ENCODE measurements at regions not wholly inside any gene's neighbourhood (a gene's known extent, or its start where the extent isn't known, plus 50 kb on each side); places are given as distances from the start of the nearest gene placed in this dataset.

DNA sequence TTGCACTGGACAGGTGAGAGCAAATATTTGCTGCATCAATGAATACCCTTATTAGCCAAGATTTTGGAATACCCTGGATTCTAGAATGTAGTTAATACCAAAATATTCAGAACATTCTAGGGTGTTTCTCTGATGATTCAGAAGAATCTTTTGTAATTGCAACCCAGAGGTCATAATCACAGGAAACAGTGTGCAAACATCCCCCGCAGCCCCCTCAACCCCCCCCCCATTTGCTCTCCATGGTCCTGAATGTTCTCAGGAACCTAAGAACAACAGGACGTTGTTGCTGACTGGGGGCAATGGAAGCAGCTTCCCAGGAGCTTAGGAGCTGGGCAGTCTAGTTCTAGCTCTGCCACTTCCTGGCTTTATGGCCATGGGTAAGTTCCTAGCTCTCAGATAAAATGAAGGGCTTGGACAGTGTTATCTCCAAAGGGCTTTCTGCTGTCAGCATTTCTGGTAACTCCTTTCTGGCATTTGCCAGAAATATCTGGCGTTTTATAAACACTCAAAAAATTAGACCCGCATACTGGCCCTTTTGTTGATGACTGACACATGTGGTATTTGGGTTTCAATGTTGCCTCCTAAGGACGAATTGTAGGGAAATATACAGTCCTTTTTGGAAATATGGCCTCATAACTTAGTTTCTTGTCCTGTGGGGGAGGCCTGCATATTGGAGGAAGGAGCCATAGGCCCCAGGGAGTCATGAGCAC lies 178.6 kb downstream of the RRAGC start:
- TF ChIP-seq, protein P1, sequence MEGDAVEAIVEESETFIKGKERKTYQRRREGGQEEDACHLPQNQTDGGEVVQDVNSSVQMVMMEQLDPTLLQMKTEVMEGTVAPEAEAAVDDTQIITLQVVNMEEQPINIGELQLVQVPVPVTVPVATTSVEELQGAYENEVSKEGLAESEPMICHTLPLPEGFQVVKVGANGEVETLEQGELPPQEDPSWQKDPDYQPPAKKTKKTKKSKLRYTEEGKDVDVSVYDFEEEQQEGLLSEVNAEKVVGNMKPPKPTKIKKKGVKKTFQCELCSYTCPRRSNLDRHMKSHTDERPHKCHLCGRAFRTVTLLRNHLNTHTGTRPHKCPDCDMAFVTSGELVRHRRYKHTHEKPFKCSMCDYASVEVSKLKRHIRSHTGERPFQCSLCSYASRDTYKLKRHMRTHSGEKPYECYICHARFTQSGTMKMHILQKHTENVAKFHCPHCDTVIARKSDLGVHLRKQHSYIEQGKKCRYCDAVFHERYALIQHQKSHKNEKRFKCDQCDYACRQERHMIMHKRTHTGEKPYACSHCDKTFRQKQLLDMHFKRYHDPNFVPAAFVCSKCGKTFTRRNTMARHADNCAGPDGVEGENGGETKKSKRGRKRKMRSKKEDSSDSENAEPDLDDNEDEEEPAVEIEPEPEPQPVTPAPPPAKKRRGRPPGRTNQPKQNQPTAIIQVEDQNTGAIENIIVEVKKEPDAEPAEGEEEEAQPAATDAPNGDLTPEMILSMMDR (IDR thresholded peaks at IDR 0.05): no peak
- no peak for TF ChIP-seq POLR2A (IDR thresholded peaks at IDR 0.05)
- no peak for TF ChIP-seq POLR2AphosphoS5 (IDR thresholded peaks at IDR 0.05)

All from breast epithelium (tissue), 3 donors.